Right atrium auricular region (tissue), 2 donors: ENCODE measurements at regions not wholly inside any gene's neighbourhood (a gene's known extent, or its start where the extent isn't known, plus 50 kb on each side); places are given as distances from the start of the nearest gene placed in this dataset.

Experiments
- DNase-seq: peaks from one replicate; pipeline ENCODE4 v3.0.0-alpha.2; 2019; ENCODE audit warnings: low spot score
- H3K27ac ChIP-seq, 2 donors: fragments of 200-600 bp; sonication (generic); 1 replicate in 1 of 2; 2 replicates in 1 of 2; pipeline ENCODE4 v1.5.1; 2016 to 2019
- H3K27me3 ChIP-seq, 2 donors: fragments of 200-600 bp; sonication (generic); one replicate each; pipeline versions ENCODE4 v1.5.1 to v1.6.0; 2017 to 2019
- H3K36me3 ChIP-seq: fragments of 200-600 bp; sonication (generic); one replicate; pipeline ENCODE4 v1.5.1; 2016
- H3K4me1 ChIP-seq, 2 donors: fragments of 200-600 bp; sonication (generic); one replicate each; pipeline versions ENCODE4 v1.5.1 to v1.6.0; 2017 to 2019
- H3K4me3 ChIP-seq, 2 donors: fragments of 200-600 bp; sonication (generic); 1 replicate in 1 of 2; 2 replicates in 1 of 2; pipeline ENCODE4 v1.5.1; 2017 to 2019; ENCODE audit warnings: mild to moderate bottlenecking in 1 of 2, moderate library complexity in 1 of 2
- H3K9me3 ChIP-seq, 2 donors: fragments of 200-600 bp; sonication (generic); one replicate each; pipeline ENCODE4 v1.5.1; 2019
- CTCF ChIP-seq, 2 donors: fragments of 200-600 bp; sonication (generic); IDR thresholded peaks; one replicate each; pipeline ENCODE4 v1.5.1; 2019; ENCODE audit warnings: antibody characterized with exemption in 2 of 2

- no peak overlapping the region for H3K4me3 ChIP-seq
- DNase-seq = no peak
- no peaks in the 10 kb centered on the region for H3K36me3 ChIP-seq
- H3K9me3 ChIP-seq = no peaks in the 10 kb centered on the region
- H3K4me1 ChIP-seq = peaks cover 0 to 35% of the 10 kb centered on the region in 2 donors
- TF ChIP-seq CTCF (IDR thresholded peaks at IDR 0.05) = no peak
- no peaks in the 10 kb centered on the region for H3K27me3 ChIP-seq
- H3K27ac ChIP-seq = no peak overlapping the region
Measured at GRCh38 chr15:70321172-70321819, 223.6 kb upstream of the TLE3 start.

- H3K36me3 ChIP-seq = no peaks in the 10 kb centered on the region
- H3K27me3 ChIP-seq = no peaks in the 10 kb centered on the region
- no peaks in the 10 kb centered on the region for H3K9me3 ChIP-seq
- no peak overlapping the region for H3K4me3 ChIP-seq
- DNase-seq = no peak
- no peak overlapping the region for H3K27ac ChIP-seq
- no peak for TF ChIP-seq CTCF (IDR thresholded peaks at IDR 0.05)
- peaks cover 0 to 35% of the 10 kb centered on the region in 2 donors for H3K4me1 ChIP-seq
Measured at GRCh38 chr15:70320482-70320881, 222.8 kb upstream of the TLE3 start.

GRCh38 chr15:70320077-70320476, 222.4 kb upstream of the TLE3 start:
- no peak overlapping the region for H3K4me3 ChIP-seq
- H3K4me1 ChIP-seq = peaks cover 0 to 35% of the 10 kb centered on the region in 2 donors
- no peaks in the 10 kb centered on the region for H3K27me3 ChIP-seq
- no peaks in the 10 kb centered on the region for H3K9me3 ChIP-seq
- TF ChIP-seq CTCF (IDR thresholded peaks at IDR 0.05) = no peak
- DNase-seq = no peak
- no peaks in the 10 kb centered on the region for H3K36me3 ChIP-seq
- H3K27ac ChIP-seq = no peak overlapping the region

GRCh38 chr15:70319466-70319865, 221.7 kb upstream of the TLE3 start:
- Histone ChIP-seq H3K27ac (no peak overlapping the region), H3K4me3 (no peak overlapping the region), H3K36me3 (no peaks in the 10 kb centered on the region), H3K27me3 (no peaks in the 10 kb centered on the region), H3K9me3 (no peaks in the 10 kb centered on the region), H3K4me1 (peaks cover 0 to 35% of the 10 kb centered on the region in 2 donors)
- no peak for TF ChIP-seq CTCF (IDR thresholded peaks at IDR 0.05)
- DNase-seq = no peak

- Histone ChIP-seq H3K4me3 (no peak overlapping the region), H3K36me3 (no peaks in the 10 kb centered on the region), H3K9me3 (no peaks in the 10 kb centered on the region), H3K27me3 (no peaks in the 10 kb centered on the region), H3K4me1 (peaks cover 0 to 35% of the 10 kb centered on the region in 2 donors), H3K27ac (no peak overlapping the region)
- TF ChIP-seq CTCF (IDR thresholded peaks at IDR 0.05) = no peak
- DNase-seq = peak; percentile 28
Measured at GRCh38 chr15:70318594-70319465, 221.1 kb upstream of the TLE3 start.
